GM06990 (cell line): ENCODE measurements at regions not wholly inside any gene's neighbourhood (a gene's known extent, or its start where the extent isn't known, plus 50 kb on each side); places are given as distances from the start of the nearest gene placed in this dataset.
"Not testable (repeated sequence)": the region's sequence is repeated elsewhere in the genome, so short reads cannot be mapped to it uniquely, and the experiment has no call there.

Experiments
- DNase-seq: peaks from one replicate; pipeline ENCODE4 v3.0.0-alpha.2; 2011; ENCODE audit not compliant: insufficient read length; ENCODE audit errors: extremely low read depth
- H3K27me3 ChIP-seq: replicated peaks from 2 replicates; pipeline ENCODE4 v1.6.0; 2011; ENCODE audit warnings: low read length; ENCODE audit not compliant: control insufficient read depth, insufficient read depth
- H3K36me3 ChIP-seq: 2 replicates; pipeline ENCODE4 v1.5.1; 2011; ENCODE audit warnings: low read length; ENCODE audit not compliant: control insufficient read depth, insufficient read depth
- H3K4me3 ChIP-seq: replicated peaks from 2 replicates; pipeline ENCODE4 v1.5.1; 2011; ENCODE audit warnings: low read depth, mild to moderate bottlenecking, control low read depth, low read length
- TF ChIP-seq, protein P1 (sequence below): IDR thresholded peaks from 2 replicates; pipeline ENCODE4 v1.5.1; 2011; ENCODE audit warnings: low read length, control low read depth, mild to moderate bottlenecking, inconsistent platforms; ENCODE audit not compliant: insufficient read depth, poor library complexity, severe bottlenecking

DNA sequence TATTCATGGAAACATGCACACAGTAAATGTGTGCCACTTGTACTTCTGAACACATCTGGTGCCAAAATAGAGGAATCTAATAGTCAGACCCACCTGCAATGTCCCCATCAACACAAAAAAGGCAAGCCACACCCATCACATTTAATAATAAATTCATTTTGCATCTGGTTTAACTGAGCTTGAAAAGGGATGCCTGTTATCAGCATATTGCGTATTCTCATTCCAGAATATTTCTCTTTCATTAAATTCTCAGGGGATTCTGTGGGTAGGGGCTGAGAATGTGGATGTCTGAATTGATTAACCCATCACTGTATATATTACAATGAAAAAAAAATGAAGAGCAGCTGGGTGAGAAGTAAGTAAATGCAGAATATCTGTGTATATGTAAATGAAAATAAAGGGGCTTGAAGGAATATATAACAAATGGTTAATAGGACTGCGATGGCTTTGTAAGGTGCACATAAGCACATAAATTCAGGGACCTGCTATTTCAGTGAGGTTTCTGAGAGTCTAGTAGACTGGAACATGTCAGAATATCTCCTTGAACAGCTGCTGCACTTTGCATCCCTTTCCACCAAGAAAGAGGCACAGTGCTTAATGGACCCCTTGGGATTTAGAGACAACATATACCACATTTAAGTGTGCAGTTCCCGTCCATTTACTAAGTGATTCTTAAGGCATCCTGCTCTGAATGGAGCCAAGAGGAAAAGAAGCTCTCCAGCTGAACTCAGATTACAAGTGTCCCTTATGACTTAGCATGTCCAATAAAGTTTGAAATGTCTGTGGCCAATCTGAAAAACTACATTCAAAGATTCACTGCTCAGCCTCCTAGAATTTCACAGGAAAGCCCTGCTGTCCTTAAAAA is 104.1 kb upstream of the NIPBL start:
- TF ChIP-seq, protein P1, sequence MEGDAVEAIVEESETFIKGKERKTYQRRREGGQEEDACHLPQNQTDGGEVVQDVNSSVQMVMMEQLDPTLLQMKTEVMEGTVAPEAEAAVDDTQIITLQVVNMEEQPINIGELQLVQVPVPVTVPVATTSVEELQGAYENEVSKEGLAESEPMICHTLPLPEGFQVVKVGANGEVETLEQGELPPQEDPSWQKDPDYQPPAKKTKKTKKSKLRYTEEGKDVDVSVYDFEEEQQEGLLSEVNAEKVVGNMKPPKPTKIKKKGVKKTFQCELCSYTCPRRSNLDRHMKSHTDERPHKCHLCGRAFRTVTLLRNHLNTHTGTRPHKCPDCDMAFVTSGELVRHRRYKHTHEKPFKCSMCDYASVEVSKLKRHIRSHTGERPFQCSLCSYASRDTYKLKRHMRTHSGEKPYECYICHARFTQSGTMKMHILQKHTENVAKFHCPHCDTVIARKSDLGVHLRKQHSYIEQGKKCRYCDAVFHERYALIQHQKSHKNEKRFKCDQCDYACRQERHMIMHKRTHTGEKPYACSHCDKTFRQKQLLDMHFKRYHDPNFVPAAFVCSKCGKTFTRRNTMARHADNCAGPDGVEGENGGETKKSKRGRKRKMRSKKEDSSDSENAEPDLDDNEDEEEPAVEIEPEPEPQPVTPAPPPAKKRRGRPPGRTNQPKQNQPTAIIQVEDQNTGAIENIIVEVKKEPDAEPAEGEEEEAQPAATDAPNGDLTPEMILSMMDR, result no peak
- H3K4me3 ChIP-seq, result no peak overlapping the region

DNA sequence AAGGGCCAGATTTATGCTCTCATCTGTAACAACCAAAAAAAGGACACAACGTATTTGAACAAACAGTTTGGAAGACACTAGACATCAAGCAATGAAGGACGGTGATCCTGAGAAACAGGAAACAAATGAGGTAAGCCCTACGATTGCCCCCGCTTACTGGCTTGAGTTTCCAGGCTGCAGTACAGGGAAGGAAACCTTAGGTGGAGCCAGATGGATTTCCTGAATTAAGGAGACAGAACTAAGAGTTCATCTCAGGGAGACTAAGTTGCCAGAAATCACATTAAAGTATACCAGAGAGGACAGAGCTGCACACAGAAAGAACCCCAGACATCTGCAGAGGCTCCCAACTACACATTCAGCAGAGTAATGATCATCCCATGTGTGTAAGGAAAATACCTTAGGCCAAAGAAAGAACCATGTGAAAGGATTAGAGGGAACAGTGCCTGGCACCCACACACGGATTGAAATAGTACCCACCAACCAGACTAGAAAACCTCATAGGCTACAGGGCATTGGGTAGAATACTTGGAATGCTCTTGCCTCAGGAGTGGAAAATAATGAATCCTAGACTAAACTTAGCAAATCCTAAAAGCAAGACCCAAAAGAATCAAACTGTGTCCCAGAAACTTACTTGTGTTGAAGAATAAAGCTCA is 99.3 kb upstream of the NIPBL start:
- no peak for DNase-seq
- Histone ChIP-seq H3K36me3 (no peaks in the 10 kb centered on the region), H3K27me3 (no peaks in the 10 kb centered on the region), H3K4me3 (no peak overlapping the region)
- TF ChIP-seq, protein P1, result peak; percentile 2

More for the DNA sequence above, 104.1 kb upstream of the NIPBL start:
- H3K36me3 ChIP-seq, result no peaks in the 10 kb centered on the region
- H3K27me3 ChIP-seq, result no peaks in the 10 kb centered on the region
- DNase-seq, result no peak

DNA sequence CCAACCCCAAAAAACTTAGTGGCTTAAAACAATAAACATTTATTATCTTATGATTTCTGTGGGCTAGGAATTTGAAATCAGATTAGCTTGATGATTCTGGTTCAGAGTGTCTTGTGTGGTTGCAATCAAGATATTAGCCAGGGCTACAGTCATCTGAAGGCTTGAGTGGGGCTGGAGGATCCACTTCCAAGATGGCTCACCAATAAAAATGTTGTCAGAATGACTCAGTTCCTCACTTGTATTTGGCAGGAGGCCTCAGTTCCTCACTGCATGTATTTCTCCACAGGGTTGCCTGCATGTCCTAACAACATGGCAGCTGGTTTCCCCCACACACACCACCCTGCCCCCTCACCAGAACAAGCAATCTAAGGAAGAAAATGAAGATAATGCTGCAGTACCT is 98.2 kb upstream of the NIPBL start:
- TF ChIP-seq, protein P1, result no peak
- no peak overlapping the region for H3K4me3 ChIP-seq
- no peaks in the 10 kb centered on the region for H3K36me3 ChIP-seq

DNA sequence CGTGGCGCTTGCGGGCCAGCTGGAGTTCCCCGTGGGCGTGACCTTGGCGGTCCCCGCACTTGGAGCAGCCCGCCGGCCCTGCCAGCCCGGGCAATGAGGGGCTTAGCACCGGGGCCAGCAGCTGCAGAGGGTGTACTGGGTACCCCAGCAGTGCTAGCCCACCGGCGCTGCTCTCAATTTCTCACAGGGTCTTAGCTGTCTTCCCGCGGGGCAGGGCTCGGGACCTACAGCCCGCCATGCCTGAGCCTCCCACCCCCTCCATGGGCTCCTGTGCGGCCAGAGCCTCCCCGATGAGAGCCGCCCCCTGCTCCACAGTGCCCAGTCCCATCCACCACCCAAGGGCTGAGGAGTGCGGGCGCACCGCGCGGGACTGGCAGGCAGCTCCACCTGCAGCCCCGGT is 94.0 kb upstream of the NIPBL start:
- H3K27me3 ChIP-seq, H3K36me3 ChIP-seq, DNase-seq, H3K4me3 ChIP-seq: not testable (repeated sequence)

More for the DNA sequence above, 98.2 kb upstream of the NIPBL start:
- no peak for DNase-seq
- H3K27me3 ChIP-seq, result no peaks in the 10 kb centered on the region

DNA sequence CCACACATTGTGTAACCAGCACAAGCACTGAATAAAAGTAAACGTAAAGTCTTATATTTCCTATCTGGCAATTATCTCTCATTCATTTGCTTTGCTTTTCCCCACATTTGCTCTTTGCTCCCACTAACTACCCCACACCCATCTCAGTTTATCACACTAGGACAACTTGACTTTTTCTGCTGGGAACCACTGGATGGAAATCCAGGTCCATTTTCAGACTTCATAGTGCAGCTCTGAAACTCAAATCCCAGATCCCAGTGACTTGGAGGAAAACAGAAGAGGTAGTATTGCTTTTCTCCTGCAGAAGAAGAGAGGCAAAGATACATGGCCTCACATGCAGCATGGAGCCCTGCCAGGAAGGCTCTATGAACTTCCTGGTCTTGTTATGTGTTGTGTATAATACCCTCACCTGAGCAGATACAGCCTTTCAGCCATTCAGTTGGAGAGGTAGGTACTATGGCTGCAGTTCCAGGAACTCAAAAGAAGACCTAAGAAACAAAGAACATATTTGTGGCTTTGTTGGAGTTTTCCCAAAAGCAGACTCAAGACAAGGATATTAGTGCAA is 90.0 kb upstream of the NIPBL start:
- DNase-seq, result no peak
- TF ChIP-seq, protein P1, result no peak
- Histone ChIP-seq H3K4me3 (no peak overlapping the region), H3K27me3 (no peaks in the 10 kb centered on the region), H3K36me3 (no peaks in the 10 kb centered on the region)
